Chondrocyte (in vitro differentiated cells): ENCODE measurements at regions not wholly inside any gene's neighbourhood (a gene's known extent, or its start where the extent isn't known, plus 50 kb on each side); places are given as distances from the start of the nearest gene placed in this dataset.
A peak's percentile ranks its signal among the peaks of the same experiment; 100 is the strongest.

ENCODE experiments used
- DNase-seq: peaks from one replicate; pipeline ENCODE4 v3.0.0; 2021; ENCODE audit warnings: mixed read lengths, low spot score
- H3K27ac Mint-ChIP-seq: one replicate; pipeline ENCODE4 v1.8.0; 2021; ENCODE audit warnings: mild to moderate bottlenecking, moderate library complexity, mixed read lengths; ENCODE audit not compliant: unreplicated experiment
- H3K27me3 Mint-ChIP-seq: 2 replicates; pipeline ENCODE4 v1.8.0; 2021; ENCODE audit warnings: low read depth, mixed read lengths
- H3K36me3 Mint-ChIP-seq: 2 replicates; pipeline ENCODE4 v1.8.0; 2021; ENCODE audit warnings: low read depth, mixed read lengths
- H3K4me1 Mint-ChIP-seq: 2 replicates; pipeline ENCODE4 v1.8.0; 2021; ENCODE audit warnings: low read depth, mild to moderate bottlenecking, mixed read lengths
- H3K4me3 Mint-ChIP-seq: one replicate; pipeline ENCODE4 v1.8.0; 2021; ENCODE audit warnings: mild to moderate bottlenecking, moderate library complexity, mixed read lengths; ENCODE audit not compliant: unreplicated experiment
- H3K9me3 Mint-ChIP-seq: 2 replicates; pipeline ENCODE4 v1.8.0; 2021; ENCODE audit warnings: low read depth, mixed read lengths
- CTCF ChIP-seq: fragments of 200-600 bp; sonication (generic); IDR thresholded peaks from 2 replicates; pipeline ENCODE4 v1.5.0; 2021; ENCODE audit warnings: antibody characterized with exemption, mild to moderate bottlenecking, moderate library complexity

- H3K36me3 Mint-ChIP-seq, result no peaks in the 10 kb centered on the region
- no peak overlapping the region for H3K4me3 Mint-ChIP-seq
- H3K27me3 Mint-ChIP-seq, result peaks cover 9% of the 10 kb centered on the region
- H3K4me1 Mint-ChIP-seq, result peaks cover 9% of the 10 kb centered on the region
- DNase-seq, result no peak
- H3K9me3 Mint-ChIP-seq, result no peaks in the 10 kb centered on the region
- no peak overlapping the region for H3K27ac Mint-ChIP-seq
- TF ChIP-seq CTCF, result no peak
These were observed 76.6 kb upstream of the CHD6 start for GRCh38 chr20:41694796-41695195.

- peak overlapping the region; percentile 83 for H3K4me3 Mint-ChIP-seq
- no peaks in the 10 kb centered on the region for H3K36me3 Mint-ChIP-seq
- DNase-seq, result no peak
- H3K4me1 Mint-ChIP-seq, result peaks cover 9% of the 10 kb centered on the region
- no peaks in the 10 kb centered on the region for H3K9me3 Mint-ChIP-seq
- TF ChIP-seq CTCF, result peak; percentile 86
- peaks cover 9% of the 10 kb centered on the region for H3K27me3 Mint-ChIP-seq
- peak overlapping the region; percentile 74 for H3K27ac Mint-ChIP-seq
These were observed 75.2 kb upstream of the CHD6 start for GRCh38 chr20:41693136-41693979.

GRCh38 chr20:41692479-41693135, 74.4 kb upstream of the CHD6 start:
- no peak for TF ChIP-seq CTCF
- no peaks in the 10 kb centered on the region for H3K36me3 Mint-ChIP-seq
- H3K4me3 Mint-ChIP-seq, result peak overlapping the region; percentile 83
- DNase-seq, result no peak
- peaks cover 9% of the 10 kb centered on the region for H3K4me1 Mint-ChIP-seq
- H3K27me3 Mint-ChIP-seq, result peaks cover 8% of the 10 kb centered on the region
- peak overlapping the region; percentile 74 for H3K27ac Mint-ChIP-seq
- no peaks in the 10 kb centered on the region for H3K9me3 Mint-ChIP-seq

- TF ChIP-seq CTCF, result no peak
- Mint-ChIP-seq H3K9me3 (no peaks in the 10 kb centered on the region), H3K27ac (no peak overlapping the region), H3K4me3 (no peak overlapping the region), H3K4me1 (peaks cover 9% of the 10 kb centered on the region), H3K36me3 (no peaks in the 10 kb centered on the region), H3K27me3 (peaks cover 18% of the 10 kb centered on the region)
- DNase-seq, result no peak
These were observed 73.3 kb upstream of the CHD6 start for GRCh38 chr20:41691443-41691842.

GRCh38 chr20:41690702-41691101, 72.5 kb upstream of the CHD6 start:
- Mint-ChIP-seq H3K9me3 (no peaks in the 10 kb centered on the region), H3K27ac (no peak overlapping the region), H3K27me3 (peaks cover 25% of the 10 kb centered on the region), H3K4me3 (no peak overlapping the region), H3K36me3 (no peaks in the 10 kb centered on the region), H3K4me1 (peaks cover 9% of the 10 kb centered on the region)
- DNase-seq, result no peak
- TF ChIP-seq CTCF, result no peak
